SW480 (cell line): ENCODE measurements at regions not wholly inside any gene's neighbourhood (a gene's known extent, or its start where the extent isn't known, plus 50 kb on each side); places are given as distances from the start of the nearest gene placed in this dataset.

ENCODE experiments used
- DNase-seq: peaks from one replicate; pipeline ENCODE4 v3.0.0-alpha.2; 2016; ENCODE audit warnings: low spot score

DNA sequence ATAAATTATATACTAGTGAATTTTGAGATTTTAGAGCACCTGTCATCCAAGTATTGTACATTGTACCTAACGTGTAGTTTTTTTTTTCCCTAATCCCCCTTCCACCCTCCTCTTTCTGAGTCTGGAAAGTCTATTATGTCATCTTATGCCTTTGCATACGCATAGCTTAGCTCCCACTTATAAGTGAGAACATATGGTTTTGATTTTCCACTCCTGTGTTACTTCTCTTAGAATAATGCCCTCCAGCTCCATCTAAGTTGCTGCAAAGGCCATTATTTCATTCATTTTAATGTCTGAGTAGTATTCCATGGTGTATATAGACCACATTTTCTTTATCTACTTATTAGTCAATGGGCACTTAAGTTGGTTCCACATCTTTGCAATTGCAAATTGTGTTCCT is 177.0 kb upstream of the C16orf82 start:
- DNase-seq, result no peak

DNA sequence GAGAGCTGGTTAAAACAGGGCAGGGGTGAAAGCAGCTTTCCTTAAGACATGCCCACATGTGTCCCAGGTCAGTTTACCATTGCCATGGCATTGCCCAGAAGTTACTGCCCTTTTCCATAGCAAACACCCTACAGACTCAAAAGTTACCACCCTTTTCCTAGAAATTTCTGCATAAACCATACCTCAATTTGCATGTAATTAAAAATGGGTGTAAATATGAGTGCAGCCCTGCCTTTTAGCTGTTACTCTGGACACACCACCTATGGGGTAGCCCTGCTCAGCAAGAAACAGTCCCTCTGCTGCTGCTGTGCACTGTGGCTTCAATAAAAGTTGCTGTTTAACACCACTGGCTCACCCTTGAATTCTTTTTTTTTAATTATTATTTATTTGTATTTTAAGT is 168.5 kb upstream of the C16orf82 start:
- no peak for DNase-seq

DNA sequence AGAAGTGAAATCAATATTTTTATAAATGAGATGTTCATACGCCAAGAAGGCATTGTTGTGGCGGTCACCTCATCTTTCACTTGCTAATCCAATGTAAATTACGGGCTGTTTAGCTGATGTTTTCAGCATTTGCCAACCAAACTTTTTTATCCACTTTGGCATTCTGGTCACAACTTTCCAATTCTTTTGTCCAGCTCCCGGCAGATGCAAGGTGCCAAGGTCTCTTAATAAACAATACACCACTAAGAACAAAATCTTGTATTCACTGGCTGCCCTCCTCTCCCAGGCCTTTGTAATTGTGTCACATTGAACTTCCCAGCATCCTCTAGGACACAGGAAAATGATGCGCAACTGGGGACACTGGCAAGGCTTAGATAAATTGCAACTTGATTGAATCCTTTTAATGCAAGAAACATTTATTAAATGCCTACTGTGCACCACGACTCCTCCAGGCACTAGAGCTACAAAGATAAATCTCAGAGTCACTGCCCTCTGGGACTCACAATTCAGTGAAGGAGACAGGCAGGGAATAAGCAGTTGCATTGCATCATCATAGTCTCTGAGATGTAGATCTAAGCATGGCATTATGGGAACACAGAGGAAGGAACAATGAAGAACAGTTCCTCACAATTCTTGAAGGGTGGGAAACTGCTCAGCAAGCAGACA is 165.4 kb upstream of the C16orf82 start:
- no peak for DNase-seq

DNA sequence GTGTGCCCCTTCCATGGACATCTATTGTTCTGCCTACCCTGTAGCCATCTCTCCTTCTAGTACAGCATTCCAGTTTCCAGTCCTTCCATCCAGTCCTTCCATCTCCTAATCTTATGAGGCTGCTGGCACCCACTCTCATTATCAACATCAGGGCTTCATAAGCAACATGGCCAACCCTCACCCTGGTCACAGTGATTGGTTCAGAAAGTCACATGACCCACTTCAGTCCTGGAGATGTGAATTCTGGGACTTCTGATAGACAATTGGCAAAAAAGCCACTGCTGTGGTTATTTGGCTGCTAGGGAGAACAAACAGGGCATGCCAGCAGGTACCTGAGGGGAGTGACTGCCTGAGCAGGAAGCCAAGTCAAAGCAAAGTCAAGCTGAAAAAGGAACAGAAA is 164.7 kb upstream of the C16orf82 start:
- no peak for DNase-seq

DNA sequence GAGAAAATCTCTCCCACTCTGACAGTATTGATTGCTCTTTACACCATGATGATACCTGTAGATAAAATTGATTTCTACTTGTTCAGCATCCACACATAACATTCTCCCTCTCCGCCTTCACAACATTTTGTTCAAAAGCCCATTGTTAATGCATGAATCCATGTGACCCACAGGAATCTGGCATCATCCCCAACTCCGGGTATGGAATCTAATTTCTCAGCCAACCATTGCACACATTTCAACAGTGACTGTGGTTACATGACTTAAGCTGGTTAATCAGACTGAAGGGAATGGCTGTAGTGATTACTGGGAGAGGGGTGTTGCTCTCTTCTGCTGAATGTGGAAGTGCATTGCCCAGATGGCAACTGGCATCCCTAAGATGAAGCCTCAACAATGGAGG is 161.4 kb upstream of the C16orf82 start:
- DNase-seq, result peak; percentile 4

DNA sequence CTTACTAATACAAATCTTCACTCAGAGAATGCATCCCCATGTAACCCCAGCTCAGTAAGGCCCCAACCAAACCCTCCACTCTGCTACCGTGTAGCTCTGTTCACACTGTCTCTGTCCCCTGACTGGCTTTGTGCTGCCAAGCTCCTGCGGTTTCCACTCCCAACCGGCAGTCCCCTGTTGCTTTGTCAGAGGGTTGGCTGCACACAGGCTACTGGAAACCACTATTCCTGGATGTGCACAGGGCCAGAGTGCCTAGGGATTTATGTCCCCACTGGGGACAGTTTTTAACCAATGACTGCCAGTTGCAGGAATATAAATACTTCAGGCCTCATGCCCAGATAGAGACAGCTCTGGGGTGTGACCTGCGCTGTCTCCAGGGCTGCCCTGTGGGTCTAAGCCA is 157.1 kb upstream of the C16orf82 start:
- no peak for DNase-seq

DNA sequence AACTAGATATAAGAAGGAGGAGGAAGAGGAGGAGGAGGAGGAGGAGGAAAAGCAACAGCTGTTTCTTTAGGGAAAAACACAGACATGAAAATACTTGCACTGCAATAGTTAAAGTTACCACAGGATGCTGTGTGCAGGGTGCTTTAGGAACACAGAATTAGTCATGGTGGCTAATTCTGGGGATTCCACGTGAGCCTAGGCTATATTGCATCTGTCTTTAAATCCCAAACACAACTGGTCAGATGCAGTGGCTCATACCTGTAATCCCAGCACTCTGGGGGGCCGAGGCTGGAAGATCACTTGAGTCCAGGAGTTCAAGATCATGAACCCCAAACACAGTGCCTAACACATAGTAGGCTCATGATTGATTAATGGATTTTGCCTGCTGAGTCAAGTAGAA is 155.3 kb upstream of the C16orf82 start:
- no peak for DNase-seq

DNA sequence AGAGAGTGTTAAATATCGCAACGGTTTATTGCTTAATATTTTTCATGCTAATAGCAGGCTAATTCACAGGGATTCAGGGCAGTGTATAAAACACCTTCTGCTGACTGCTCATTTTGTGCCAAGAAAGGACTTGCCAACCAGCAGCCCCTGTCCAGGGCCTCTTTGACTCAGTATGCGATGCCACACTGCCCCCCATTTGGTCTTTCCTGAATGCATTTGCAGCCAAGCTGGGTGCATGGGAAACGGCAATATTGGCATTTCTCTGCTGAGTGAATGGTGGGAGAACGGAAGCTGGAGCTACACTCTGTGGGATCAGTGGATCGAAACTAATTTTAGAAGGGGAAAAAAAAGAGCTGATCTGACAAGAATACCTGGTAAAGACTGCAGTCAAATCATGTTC is 152.9 kb upstream of the C16orf82 start:
- DNase-seq, result no peak

DNA sequence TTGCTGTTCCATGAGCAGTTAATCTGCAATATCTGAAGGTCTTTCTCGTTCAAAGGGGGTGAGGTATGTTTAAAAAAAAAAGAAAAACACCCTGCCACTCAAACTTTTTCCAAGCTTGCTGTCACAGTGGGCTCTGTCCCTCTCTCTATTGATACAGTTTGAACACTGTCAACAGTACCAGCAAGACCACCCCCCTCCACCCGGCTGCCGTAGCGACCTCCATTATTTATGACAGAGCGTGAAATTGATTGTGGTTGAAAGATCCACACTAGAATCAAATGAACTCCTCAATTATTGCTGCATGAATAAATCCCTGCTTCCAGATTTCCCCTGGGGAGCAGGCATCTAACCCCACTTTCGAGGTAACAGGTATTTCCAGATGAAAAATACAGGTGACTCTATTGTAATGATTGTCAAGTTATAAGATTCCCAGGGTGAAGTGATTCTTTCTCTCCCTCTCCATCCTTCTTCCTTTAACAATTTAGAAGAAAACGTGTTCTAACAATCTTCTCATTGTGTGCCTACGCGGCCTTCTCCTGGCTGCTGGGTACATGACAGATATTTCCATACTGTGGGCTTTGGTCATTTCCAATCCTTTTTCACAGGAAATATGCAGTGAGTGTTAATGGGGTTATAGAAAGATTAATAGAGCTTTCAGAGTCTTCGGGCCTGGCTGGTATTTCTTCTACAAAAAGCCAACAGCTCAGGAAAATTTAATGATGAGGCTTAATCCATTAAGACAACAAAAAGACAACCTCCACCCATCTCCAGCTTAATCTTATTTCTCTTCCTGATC is 135.7 kb upstream of the C16orf82 start:
- DNase-seq, result no peak

DNA sequence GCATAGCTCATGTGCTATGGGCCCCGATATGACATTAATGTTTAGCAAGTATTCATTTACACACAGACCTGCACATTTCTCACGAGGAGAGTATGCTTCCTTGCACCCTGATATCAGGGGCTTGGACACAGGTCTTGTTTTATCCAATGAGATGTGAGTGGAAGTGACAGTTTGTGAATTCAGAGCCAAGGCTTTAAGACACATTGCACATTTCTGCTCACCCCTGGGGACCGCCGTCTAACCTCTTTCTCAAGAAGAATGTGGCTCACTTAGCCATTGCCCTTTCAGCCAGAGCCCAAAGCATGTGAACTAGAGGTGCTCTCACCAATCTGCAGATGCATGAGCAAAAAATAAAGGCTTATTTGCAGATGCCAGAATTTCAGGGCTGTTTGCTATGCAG is 116.1 kb upstream of the C16orf82 start:
- no peak for DNase-seq

DNA sequence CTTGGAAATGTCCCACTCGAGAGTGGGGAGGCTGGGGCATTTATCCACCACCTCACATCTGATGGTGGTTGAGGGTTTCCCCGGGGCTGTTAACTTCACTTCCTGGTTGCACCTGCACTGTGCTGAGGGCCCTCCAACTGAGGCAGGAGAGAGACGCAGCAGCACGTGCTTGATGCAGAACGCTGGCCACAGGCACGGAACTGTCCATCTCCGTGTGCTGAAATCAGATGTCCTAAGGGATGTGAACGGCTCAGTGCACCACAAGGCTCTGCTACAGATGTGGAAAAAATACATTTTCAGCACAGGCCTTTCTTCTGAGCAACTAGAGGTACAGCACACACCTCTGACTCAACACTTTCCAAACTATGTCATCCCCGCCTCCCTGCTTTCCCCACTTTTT is 114.8 kb upstream of the C16orf82 start:
- no peak for DNase-seq

DNA sequence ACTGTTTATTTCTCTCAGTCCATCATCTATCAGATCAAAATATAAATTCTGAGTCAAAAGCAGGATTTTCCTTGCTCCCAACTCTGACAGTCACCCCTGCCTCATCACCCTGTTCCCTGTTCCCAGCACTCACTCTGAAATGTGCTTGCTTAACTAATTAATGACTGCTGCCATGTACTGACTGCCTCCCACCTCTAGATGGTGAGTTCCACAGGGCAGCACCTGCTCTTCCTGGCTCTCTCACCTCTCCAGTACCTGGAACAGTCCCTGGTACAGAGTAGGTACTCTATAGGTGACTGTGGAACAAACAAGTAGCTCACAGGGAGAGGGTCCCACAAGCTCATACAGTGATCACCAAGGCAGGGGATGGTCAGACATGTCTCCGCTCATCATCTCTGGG is 114.3 kb upstream of the C16orf82 start:
- DNase-seq, result no peak

DNA sequence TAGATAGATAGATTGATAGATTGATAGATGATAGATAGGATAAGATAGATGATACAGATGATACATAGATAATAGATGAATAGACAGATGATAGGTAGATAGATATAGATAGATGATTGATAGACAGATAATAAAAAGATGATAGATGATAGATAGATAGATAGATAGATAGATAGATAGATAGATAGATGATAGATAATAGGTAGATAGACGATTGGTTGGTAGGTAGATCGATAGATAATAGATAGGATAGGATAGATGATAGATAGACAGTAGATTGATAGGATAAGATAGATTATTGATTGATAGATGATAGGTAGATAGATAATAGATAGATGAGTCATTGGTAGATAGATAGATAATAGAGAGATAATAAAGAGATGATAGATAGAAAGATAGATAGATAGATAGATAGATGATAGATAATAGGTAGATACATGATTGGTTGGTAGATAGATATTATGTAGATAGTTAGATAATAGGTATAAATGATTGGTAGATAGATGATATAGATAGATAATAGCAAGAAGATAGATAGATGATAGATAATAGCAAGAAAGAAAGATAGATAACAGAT is 109.4 kb upstream of the C16orf82 start:
- DNase-seq, result no peak

DNA sequence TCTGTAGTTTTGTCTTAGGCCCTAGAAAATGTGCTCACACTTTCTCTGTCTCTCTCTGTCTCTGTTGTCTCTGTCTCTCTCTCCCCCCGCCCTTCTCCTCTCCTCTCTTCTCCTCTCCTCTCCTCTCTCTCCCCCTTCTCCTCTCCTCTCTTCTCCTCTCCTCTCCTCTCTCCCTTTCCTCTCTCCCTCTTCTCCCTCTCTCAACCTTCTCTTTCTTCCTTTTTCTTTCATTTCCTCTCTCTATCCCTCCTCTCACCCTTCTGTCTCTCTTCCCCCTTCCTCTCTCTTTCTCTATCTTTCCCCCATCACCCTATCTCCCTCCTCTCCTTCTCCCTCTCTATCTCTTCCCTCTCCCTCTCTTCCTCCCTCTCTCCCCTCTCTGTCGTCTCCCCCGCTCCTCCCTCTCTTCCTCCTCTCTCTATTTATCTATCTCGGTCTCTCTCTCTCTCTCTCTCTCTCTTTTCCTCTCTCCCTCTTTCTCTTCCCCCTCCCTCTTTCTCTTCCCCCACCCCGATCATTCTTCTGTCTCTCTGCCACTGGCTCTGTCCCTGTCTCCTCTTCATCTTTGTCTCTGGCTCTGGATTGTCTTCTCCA is 107.2 kb upstream of the C16orf82 start:
- no peak for DNase-seq

DNA sequence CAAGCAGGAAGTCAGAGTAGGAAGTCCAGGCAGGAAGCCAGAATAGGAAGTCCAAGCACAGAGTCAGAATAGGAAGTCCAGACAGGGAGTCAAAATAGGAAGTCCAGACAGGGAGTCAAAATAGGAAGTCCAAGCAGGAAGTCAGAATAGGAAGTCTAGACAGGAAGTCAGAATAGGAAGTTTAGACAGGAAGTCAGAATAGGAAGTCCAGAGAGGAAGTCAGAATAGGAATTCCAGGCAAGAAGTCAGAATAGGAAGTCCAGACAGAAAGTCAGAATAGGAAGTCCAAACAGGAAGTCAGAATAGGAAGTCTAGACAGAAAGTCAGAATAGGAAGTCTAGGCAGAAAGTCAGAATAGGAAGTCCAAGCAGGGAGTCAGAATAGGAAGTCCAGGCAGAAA is 105.3 kb upstream of the C16orf82 start:
- no peak for DNase-seq

DNA sequence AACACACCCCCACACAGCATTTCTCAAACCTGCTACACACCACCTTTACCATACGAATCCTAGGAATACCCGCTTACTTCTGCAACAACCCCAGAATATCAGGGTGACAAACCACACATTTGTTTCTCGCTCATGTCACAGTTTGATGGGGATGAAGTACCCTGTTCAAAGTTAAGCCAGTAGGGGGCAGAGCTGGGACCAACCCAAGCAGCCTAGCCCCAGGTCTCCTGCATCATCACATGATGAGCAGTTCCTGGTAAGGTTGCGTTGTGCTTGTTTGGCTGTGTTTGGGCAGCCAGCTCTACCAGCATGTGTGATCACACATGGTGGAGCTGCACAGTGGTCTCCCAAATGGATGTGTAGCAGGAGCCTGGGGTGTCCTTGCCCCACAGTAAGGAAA is 103.6 kb upstream of the C16orf82 start:
- DNase-seq, result no peak

DNA sequence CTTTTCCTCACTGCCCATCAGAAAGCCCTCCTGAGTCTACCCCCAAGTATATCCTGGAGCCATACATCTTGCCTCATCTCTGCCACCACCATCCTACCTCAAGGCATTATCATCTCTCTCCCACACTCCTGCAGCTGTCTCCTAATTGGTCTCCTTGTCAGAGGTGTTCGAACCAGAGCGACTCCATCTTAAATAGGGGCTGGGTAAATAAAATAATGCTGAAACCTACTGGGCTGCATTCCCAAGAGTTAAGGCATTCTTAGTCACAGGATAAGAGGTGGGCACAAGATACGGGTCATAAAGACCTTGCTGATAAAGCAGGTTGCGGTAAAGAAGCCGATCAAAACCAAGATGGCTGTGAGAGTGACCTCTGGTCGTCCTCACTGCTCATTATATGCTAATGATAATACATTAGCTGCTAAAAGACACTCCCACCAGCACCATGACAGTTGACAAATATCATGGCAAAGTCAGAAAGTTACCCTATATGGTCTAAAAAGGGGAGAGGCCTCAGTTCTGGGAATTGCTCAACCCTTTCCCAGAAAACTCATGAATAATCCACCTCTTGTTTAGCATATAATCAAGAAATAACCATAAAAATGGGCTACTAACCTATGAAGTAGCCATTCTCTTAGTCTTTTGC is 97.0 kb upstream of the C16orf82 start:
- DNase-seq, result no peak

DNA sequence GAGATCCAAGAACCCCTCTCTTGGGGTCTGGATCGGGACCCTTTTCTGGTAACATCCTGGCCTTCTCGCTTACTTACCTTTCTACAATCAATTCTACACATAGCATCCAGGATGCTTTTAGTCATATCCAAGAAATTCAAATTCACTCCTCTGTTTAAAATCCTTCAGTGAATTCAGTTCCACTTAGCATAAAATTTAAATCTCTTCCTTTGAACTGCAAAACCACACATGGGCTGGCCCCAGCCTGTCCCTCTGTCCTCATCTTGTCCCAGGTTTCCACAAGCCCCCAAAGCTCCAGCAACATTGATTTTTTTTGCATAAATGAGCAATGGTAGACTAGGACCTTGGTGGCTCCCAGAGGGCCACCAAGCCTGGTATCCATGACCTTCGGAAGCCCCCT is 96.4 kb upstream of the C16orf82 start:
- DNase-seq, result no peak

DNA sequence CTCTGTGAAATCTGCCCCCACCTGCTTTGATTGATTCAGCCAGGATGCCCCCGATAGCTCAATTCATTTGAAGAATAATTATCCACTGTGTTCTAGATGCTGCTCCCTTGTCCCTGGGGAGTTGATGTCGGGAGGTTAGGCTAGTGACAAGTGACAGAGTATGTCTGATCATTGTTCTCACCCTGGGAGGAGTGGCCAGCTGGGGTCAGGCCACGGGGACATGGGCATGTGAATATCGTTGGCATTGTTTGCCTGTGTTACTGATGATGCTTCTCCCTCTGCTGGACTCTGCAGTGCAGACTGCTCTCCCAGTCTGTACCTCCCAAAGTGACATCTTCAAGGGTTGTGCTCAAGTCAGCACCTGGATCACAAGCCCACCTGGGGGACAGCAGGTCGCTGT is 89.9 kb upstream of the C16orf82 start:
- no peak for DNase-seq

DNA sequence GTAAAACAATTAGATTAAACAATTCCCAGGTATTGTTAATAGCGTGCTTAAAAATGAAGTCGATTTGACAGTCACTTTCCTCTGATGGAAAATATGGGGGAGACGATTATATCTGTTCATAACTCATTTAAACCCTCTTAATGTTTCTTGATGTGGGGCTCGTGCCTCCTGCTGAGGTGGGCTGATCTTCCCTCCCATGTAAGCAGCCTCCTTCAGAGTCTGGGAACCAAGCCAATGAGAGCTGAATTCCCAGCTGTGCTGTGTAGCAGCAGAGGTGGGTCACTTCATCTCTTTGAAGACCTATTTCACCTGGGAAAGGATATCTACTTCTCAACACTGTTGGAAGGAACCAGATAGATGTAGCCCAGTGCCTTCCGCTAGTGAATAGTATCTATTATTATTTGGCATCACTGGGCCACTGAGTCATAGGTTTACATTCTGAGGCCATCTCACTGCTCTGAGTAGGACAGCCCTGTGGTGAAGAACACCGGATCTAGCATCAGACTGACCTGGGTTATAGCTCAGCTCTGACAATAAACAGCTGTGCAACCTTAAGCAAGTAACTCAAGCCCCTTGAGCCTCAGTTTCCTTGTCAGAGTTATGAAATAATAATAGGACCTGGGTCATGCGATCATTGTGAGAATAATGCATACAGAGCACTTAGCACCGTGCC is 85.3 kb upstream of the C16orf82 start:
- no peak for DNase-seq

DNA sequence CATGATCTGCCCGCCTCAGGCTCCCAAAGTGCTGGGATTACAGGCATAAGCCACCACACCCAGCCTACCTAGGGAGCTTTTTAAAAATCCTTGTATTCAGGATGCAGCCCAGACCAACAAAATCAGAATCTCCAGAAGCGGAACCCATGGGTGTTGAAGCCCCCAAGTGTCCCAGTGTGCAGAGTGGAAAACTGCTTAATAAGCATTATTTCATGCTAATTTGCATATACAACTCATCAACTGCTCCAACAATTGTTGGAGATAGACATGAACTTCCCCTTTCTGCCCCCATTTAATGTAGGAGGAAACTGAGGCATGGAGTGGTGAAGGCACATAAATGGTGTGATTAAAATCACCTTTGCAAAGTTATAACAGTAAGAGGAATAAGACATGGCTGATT is 84.3 kb upstream of the C16orf82 start:
- no peak for DNase-seq

DNA sequence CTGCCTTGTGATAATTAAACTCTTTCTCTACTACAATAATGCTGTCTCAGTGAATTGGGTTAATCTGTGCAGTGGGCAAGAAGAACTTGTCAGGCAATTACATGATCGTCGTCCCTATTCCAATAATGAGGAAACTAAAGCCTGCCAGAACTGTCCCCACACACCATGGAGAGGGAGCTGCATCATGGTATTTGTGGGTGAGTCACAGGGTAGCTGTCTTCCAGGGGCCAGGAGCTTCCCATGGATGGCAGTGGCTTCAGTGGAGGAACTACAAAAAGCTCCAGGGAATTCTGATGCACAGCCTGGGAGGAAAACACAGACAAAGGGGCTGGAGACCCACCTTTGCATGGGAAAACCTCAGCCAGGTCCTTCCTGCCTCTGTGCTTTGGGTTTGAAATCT is 83.3 kb upstream of the C16orf82 start:
- no peak for DNase-seq
